GM12864 (cell line): ENCODE measurements at regions not wholly inside any gene's neighbourhood (a gene's known extent, or its start where the extent isn't known, plus 50 kb on each side); places are given as distances from the start of the nearest gene placed in this dataset.

Source experiments
- DNase-seq: peaks from one replicate; pipeline ENCODE4 v3.0.0-alpha.2; 2011; ENCODE audit warnings: low read depth
- H3K4me3 ChIP-seq: 2 replicates; pipeline ENCODE4 v1.5.1; 2011; ENCODE audit warnings: mild to moderate bottlenecking, low read depth, low read length, control low read depth
- TF ChIP-seq, protein P1 (sequence below): IDR thresholded peaks from 2 replicates; pipeline ENCODE4 v1.5.1; 2011; ENCODE audit warnings: low read depth, mild to moderate bottlenecking, moderate library complexity, low read length, control low read depth, inconsistent platforms; ENCODE audit errors: missing control alignments

DNA sequence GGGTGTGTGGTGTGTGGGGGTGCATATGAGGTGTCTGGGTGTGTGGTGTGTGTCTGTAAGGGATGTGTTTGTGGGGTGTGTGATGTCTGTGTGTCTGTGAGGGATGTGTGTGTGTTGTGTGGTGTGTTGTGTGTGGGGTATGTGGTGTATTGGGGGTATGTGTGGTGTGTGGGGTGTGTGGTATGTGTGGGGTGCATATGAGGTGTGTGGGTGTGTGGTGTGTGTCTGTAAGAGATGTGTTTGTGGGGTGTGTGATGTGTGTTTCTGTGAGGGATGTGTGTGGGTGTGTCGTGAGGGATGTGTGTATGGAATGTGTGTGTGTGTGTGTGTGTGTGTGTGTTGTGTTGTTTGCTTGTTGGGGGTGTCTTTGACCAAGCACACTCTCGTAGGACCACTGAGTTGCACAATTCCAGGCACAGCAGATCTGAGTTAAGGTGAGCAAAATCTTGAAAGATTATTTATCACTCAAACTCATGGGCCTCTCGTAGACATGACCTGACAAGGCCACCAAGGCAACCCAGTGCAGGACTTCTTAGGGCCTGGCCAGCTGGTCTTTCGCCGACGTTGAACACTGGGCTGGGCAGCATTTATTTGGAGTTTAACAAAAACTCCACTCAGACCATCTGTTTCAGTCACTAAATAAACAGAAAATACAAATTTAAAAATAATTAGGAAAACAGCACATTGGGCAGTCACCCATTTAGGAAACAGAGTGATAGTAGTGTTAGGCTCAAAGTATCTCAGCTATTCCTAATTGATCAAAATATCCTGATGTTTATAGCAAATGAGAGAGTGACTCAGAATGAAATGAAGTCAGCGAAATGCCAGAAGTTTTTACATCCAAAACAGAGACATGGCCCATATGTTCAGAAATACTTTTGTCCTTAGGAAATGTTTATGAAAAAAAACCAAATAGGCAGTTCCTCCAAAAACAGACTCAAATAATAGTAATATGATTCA lies 301.1 kb downstream of the FGF9 start:
- no peak for DNase-seq
- TF ChIP-seq, protein P1, sequence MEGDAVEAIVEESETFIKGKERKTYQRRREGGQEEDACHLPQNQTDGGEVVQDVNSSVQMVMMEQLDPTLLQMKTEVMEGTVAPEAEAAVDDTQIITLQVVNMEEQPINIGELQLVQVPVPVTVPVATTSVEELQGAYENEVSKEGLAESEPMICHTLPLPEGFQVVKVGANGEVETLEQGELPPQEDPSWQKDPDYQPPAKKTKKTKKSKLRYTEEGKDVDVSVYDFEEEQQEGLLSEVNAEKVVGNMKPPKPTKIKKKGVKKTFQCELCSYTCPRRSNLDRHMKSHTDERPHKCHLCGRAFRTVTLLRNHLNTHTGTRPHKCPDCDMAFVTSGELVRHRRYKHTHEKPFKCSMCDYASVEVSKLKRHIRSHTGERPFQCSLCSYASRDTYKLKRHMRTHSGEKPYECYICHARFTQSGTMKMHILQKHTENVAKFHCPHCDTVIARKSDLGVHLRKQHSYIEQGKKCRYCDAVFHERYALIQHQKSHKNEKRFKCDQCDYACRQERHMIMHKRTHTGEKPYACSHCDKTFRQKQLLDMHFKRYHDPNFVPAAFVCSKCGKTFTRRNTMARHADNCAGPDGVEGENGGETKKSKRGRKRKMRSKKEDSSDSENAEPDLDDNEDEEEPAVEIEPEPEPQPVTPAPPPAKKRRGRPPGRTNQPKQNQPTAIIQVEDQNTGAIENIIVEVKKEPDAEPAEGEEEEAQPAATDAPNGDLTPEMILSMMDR = no peak
- H3K4me3 ChIP-seq = no peak overlapping the region

DNA sequence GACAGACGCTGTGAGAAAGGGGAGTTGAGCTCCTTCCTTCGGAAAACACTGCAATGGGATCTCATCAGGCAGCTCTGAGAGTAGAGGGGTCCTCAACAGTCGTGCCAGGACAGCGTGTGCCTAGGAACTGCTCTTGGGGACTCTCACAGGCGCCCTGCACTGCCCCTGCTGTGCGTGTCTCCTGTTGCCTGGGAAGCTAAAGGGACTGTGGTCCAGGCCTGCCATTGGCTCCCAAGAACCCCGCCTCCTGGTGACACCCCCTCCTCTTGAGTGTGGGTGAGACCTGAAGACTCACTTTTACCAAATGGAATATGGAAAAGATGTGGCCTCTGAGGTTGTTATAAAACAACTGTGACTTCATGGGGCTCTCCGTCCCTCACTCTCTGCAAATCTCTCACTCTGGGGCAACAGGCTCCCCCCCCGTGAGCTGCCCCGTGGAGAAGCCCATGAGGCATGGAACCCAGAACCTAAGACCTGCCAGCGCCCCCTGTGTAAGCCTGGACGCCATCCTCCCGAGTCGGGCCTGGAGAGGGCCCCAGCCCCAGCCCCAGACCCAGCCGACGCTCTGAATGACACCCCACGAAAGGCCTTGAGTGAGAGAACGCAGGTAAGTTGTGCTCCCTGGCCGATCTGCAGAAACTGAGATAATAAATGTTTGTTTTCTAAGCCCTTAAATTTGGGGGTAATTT lies 302.7 kb downstream of the FGF9 start:
- H3K4me3 ChIP-seq = no peak overlapping the region
- DNase-seq = no peak
- TF ChIP-seq, protein P1 = no peak

DNA sequence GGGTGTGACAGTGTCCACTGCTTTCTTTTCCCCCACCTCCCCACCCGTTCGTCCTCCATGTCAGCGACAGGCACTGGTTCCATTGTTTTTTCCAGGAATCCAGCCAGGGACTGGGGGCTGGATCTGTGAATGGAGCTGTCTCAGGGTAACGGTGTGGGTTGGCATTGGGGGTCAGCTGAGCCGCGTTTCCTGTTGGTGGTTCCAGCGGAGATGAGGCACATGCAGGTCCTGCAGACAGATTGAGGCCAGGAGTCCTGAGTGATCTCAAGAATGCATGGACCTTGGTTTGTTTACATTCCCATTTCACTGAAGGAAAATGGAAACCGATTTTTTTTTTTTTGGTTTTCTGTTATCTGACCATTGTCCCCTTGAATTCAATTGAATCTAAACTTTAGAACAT lies 303.9 kb downstream of the FGF9 start:
- H3K4me3 ChIP-seq = no peak overlapping the region
- TF ChIP-seq, protein P1 = no peak
- DNase-seq = no peak

DNA sequence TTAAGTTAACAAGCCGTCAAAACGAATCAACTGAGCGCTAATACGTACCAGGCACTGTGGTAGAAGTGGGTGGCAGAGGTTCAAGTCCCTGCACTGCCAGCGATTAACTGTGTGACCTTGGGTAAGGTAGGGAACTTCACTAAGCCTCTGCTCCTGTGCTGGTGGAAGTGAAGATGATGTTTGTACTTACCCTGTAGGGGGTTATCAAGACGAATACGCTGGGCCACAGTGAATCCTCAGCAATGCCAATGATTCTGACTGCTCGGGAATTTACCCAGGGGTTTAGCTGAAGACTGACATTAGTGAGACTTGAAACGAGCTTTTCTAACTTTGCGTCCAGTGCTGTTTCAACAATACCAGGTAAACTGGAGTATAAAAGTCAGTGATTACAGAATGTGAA lies 305.3 kb downstream of the FGF9 start:
- TF ChIP-seq, protein P1 = no peak

DNA sequence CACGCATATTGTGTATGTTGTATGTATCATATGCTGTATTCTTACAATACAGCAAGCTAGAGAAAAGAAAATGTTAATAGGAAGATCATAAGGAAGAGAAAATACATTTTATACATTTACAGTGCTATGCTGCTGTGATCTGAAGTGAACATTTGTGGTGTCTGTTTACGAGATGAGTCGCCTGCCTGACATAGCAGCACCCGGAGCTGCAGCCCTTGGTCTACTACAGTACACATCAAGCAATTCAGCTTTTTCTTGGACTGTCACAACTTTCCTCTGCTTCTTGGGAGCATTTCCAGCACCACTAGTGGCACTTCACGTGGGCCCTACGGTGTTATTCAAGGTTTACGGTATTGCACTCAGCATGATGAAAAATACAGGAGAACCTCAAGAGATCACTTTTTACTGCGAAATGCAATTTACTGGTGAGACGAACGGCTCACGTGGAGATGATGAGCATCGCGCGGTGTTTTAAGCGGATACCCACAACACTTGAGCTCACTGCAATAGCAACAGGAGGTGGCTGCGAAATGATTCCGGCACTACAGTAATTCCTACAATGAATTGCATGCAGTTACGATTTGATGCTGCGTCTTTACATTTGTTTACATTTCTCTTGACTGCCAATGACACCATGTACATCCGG lies 308.4 kb downstream of the FGF9 start:
- TF ChIP-seq, protein P1 = no peak
- no peak for DNase-seq
- H3K4me3 ChIP-seq = no peak overlapping the region

More for the DNA sequence above, 305.3 kb downstream of the FGF9 start:
- no peak overlapping the region for H3K4me3 ChIP-seq
- DNase-seq = no peak

DNA sequence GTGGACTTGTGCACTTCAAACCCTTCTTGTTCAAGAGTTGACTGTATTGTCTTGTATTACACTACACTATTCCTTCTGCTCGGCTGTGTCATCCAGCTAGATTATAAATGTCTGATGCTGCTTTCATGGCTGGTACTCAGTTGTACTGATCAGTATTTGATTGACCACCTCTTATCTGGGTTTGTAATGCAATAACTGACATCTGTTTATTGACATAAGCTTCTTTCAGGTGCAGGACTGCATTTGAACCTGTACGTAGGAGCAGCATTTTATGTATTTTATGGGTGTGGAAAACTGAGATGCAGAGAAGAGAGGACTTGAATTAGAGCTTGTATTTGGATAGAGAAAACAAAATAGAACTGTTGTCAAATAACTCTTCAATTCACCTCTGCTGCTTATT lies 309.2 kb downstream of the FGF9 start:
- DNase-seq = no peak
- H3K4me3 ChIP-seq = no peak overlapping the region
- TF ChIP-seq, protein P1 = no peak
